H1 (cell line): ENCODE measurements at regions not wholly inside any gene's neighbourhood (a gene's known extent, or its start where the extent isn't known, plus 50 kb on each side); places are given as distances from the start of the nearest gene placed in this dataset.

Source experiments
- BCL11A ChIP-seq, 2 experiments: IDR thresholded peaks; one replicate each; pipeline ENCODE4 v1.6.1; 2011; ENCODE audit warnings: low read depth in 2 of 2, low read length in 2 of 2, mild to moderate bottlenecking in 2 of 2
- CTCF ChIP-seq, 3 experiments: IDR thresholded peaks; 1 replicate in 2 of 3; 2 replicates in 1 of 3; pipeline versions ENCODE4 v1.5.1 to v1.6.1; 2011; ENCODE audit warnings: low read length in 3 of 3, mild to moderate bottlenecking in 3 of 3, inconsistent platforms in 2 of 3, low read depth in 1 of 3, moderate library complexity in 1 of 3; ENCODE audit not compliant: insufficient read depth in 1 of 3; ENCODE audit errors: control extremely low read depth in 1 of 3
- EP300 ChIP-seq, 2 experiments: IDR thresholded peaks; 1 replicate in 1 of 2; 2 replicates in 1 of 2; pipeline ENCODE4 v1.6.1; 2011 to 2012; ENCODE audit warnings: low read depth in 2 of 2, low read length in 2 of 2, mild to moderate bottlenecking in 2 of 2, borderline replicate concordance in 1 of 2, inconsistent platforms in 1 of 2, moderate library complexity in 1 of 2
- EZH2 ChIP-seq: fragments of 200-600 bp; sonication (generic); IDR thresholded peaks from 2 replicates; pipeline ENCODE4 v1.7.1; 2012; ENCODE audit warnings: low read depth, mild to moderate bottlenecking, moderate library complexity, low read length, inconsistent platforms; ENCODE audit not compliant: severe bottlenecking
- HDAC6 ChIP-seq: IDR thresholded peaks from one replicate; pipeline ENCODE4 v1.7.1; 2012; ENCODE audit warnings: low read depth, mild to moderate bottlenecking, inconsistent platforms, low read length, moderate library complexity
- JUND ChIP-seq: IDR thresholded peaks from 2 replicates; pipeline ENCODE4 v1.6.1; 2011; ENCODE audit warnings: mild to moderate bottlenecking, improper control_type of control experiment, low read length
- NANOG ChIP-seq: IDR thresholded peaks from 2 replicates; pipeline ENCODE4 v1.6.1; 2011; ENCODE audit warnings: low read length, low read depth, mild to moderate bottlenecking, inconsistent platforms; ENCODE audit not compliant: insufficient read depth, poor library complexity, severe bottlenecking
- POLR2A ChIP-seq, 2 experiments: IDR thresholded peaks; 1 replicate in 1 of 2; 2 replicates in 1 of 2; pipeline ENCODE4 v1.6.1; 2011; ENCODE audit warnings: low read depth in 2 of 2, low read length in 2 of 2, mild to moderate bottlenecking in 2 of 2; ENCODE audit errors: control extremely low read depth in 1 of 2
- SIX5 ChIP-seq: IDR thresholded peaks from 2 replicates; pipeline ENCODE4 v1.6.1; 2011; ENCODE audit warnings: mild to moderate bottlenecking, low read depth, low read length
- TCF12 ChIP-seq: IDR thresholded peaks from 2 replicates; pipeline ENCODE4 v1.6.1; 2011; ENCODE audit warnings: low read depth, mild to moderate bottlenecking, low read length
- TF ChIP-seq, protein P1 (sequence below): IDR thresholded peaks from 2 replicates; pipeline ENCODE4 v1.6.1; 2011; ENCODE audit warnings: low read length, improper control_type of control experiment

DNA sequence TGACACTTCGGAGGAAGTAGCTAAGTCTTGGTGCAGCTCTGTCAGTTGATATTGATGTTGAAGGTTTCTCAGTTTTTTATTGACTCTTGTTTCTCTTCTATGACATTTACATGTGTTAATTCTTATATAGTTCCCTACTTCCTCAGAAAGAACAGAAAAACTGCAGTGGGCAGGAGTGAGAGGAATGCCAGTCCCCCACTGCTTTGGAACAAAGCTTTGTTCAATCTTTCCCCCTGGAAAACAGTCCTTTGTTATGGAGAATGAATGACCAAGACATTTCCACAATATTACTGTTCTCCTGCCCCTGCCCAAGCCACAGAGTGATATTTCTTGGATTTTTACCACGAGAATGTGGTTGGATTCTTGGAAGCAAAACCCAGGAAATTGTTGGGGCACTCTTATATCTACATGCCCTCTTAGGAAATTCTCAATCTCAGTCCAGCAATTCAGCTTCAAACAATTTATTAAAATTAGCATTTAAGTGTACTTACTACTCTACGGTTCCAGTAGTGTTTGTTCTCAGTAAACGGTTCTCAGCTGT is 258.0 kb upstream of the KCND2 start:
- TF ChIP-seq EZH2, result no peak
- no peak for TF ChIP-seq JUND
- no peak for TF ChIP-seq POLR2A (IDR thresholded peaks at IDR 0.05; ENCODE audit: control extremely low read depth in 1 of 2, low read depth in 2 of 2, low read length in 2 of 2)
- TF ChIP-seq SIX5, result no peak
- no peak for TF ChIP-seq CTCF (IDR thresholded peaks at IDR 0.05; ENCODE audit: control extremely low read depth in 1 of 3, insufficient read depth in 1 of 3, low read depth in 1 of 3, low read length in 3 of 3)
- no peak for TF ChIP-seq EP300 (IDR thresholded peaks at IDR 0.05; ENCODE audit: borderline replicate concordance in 1 of 2, low read depth in 2 of 2, low read length in 2 of 2)
- no peak for TF ChIP-seq BCL11A (IDR thresholded peaks at IDR 0.05; ENCODE audit: low read depth in 2 of 2, low read length in 2 of 2)
- TF ChIP-seq NANOG, result no peak
- no peak for TF ChIP-seq TCF12
- TF ChIP-seq HDAC6, result no peak
- TF ChIP-seq, protein P1, sequence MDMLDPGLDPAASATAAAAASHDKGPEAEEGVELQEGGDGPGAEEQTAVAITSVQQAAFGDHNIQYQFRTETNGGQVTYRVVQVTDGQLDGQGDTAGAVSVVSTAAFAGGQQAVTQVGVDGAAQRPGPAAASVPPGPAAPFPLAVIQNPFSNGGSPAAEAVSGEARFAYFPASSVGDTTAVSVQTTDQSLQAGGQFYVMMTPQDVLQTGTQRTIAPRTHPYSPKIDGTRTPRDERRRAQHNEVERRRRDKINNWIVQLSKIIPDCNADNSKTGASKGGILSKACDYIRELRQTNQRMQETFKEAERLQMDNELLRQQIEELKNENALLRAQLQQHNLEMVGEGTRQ, result no peak
